ENCODE measurements at regions not wholly inside any gene's neighbourhood (a gene's known extent, or its start where the extent isn't known, plus 50 kb on each side); places are given as distances from the start of the nearest gene placed in this dataset.
"Not testable (repeated sequence)": the region's sequence is repeated elsewhere in the genome, so short reads cannot be mapped to it uniquely, and the experiment has no call there.

- no peak for DNase-seq (ENCODE audit: low spot score)
These were observed 77.8 kb downstream of the TEX36 start for GRCh38 chr10:125605167-125605566.

- no peak for DNase-seq (ENCODE audit: low spot score)
These were observed 80.1 kb downstream of the TEX36 start for GRCh38 chr10:125602825-125603224.

GRCh38 chr10:125599194-125599593 is 83.8 kb downstream of the TEX36 start:
- no peak for DNase-seq (ENCODE audit: low spot score)

- DNase-seq (ENCODE audit: low spot score) = no peak
These were observed 87.1 kb downstream of the TEX36 start for GRCh38 chr10:125595911-125596310.

GRCh38 chr10:125593644-125594043 is 89.3 kb downstream of the TEX36 start:
- DNase-seq (ENCODE audit: low spot score) = no peak

- DNase-seq (ENCODE audit: low spot score) = no peak
These were observed 90.1 kb downstream of the TEX36 start for GRCh38 chr10:125592897-125593296.

- DNase-seq (ENCODE audit: low spot score) = no peak
These were observed 91.1 kb downstream of the TEX36 start for GRCh38 chr10:125591886-125592285.

- DNase-seq (ENCODE audit: low spot score) = not testable (repeated sequence)
These were observed 94.2 kb downstream of the TEX36 start for GRCh38 chr10:125588738-125589137.

GRCh38 chr10:125584954-125585353 is 98.0 kb downstream of the TEX36 start:
- DNase-seq (ENCODE audit: low spot score) = no peak

- no peak for DNase-seq (ENCODE audit: low spot score)
These were observed 104.2 kb downstream of the TEX36 start for GRCh38 chr10:125578658-125579315.

- DNase-seq (ENCODE audit: low spot score) = no peak
These were observed 107.1 kb downstream of the TEX36 start for GRCh38 chr10:125575843-125576242.

- no peak for DNase-seq (ENCODE audit: low spot score)
These were observed 114.8 kb downstream of the TEX36 start for GRCh38 chr10:125568156-125568555.

- DNase-seq (ENCODE audit: low spot score) = no peak
These were observed 115.4 kb downstream of the TEX36 start for GRCh38 chr10:125567529-125567928.

- DNase-seq (ENCODE audit: low spot score) = no peak
These were observed 117.9 kb downstream of the TEX36 start for GRCh38 chr10:125565046-125565445.

GRCh38 chr10:125564570-125564969 is 118.4 kb downstream of the TEX36 start:
- no peak for DNase-seq (ENCODE audit: low spot score)

GRCh38 chr10:125562737-125563136 is 120.2 kb downstream of the TEX36 start:
- DNase-seq (ENCODE audit: low spot score) = no peak

- DNase-seq (ENCODE audit: low spot score) = no peak
These were observed 122.0 kb downstream of the TEX36 start for GRCh38 chr10:125560947-125561346.

- peak; percentile 73 for DNase-seq (ENCODE audit: low spot score)
These were observed 123.8 kb downstream of the TEX36 start for GRCh38 chr10:125559210-125559609.

- no peak for DNase-seq (ENCODE audit: low spot score)
These were observed 125.0 kb downstream of the TEX36 start for GRCh38 chr10:125557801-125558505.

- DNase-seq (ENCODE audit: low spot score) = peak; percentile 52
These were observed 125.7 kb downstream of the TEX36 start for GRCh38 chr10:125557311-125557710.

GRCh38 chr10:125556882-125557281 is 126.1 kb downstream of the TEX36 start:
- DNase-seq (ENCODE audit: low spot score) = peak; percentile 82

- no peak for DNase-seq (ENCODE audit: low spot score)
These were observed 127.2 kb downstream of the TEX36 start for GRCh38 chr10:125555743-125556142.

GRCh38 chr10:125555267-125555666 is 127.7 kb downstream of the TEX36 start:
- DNase-seq (ENCODE audit: low spot score) = no peak

- DNase-seq (ENCODE audit: low spot score) = no peak
These were observed 128.2 kb downstream of the TEX36 start for GRCh38 chr10:125554753-125555152.
